IPS-18c (cell line): ENCODE measurements at regions not wholly inside any gene's neighbourhood (a gene's known extent, or its start where the extent isn't known, plus 50 kb on each side); places are given as distances from the start of the nearest gene placed in this dataset.

Experiments used
- H3K4me3 ChIP-seq: 2 replicates; pipeline ENCODE4 v1.7.0; 2013; ENCODE audit warnings: low read depth, mild to moderate bottlenecking, low read length, moderate library complexity; ENCODE audit not compliant: insufficient read depth
- H3K9me3 ChIP-seq: one replicate; pipeline ENCODE4 v1.6.1; 2013; ENCODE audit warnings: mild to moderate bottlenecking, low read length, moderate library complexity; ENCODE audit not compliant: control insufficient read depth, insufficient read depth

GRCh38 chr16:49000594-49000993 is 281.0 kb downstream of the CBLN1 start:
- Histone ChIP-seq H3K4me3 (no peak overlapping the region), H3K9me3 (no peaks in the 10 kb centered on the region)

GRCh38 chr16:48999508-48999907 is 282.1 kb downstream of the CBLN1 start:
- Histone ChIP-seq H3K9me3 (no peaks in the 10 kb centered on the region), H3K4me3 (no peak overlapping the region)

- Histone ChIP-seq H3K4me3 (no peak overlapping the region), H3K9me3 (no peaks in the 10 kb centered on the region)
Measured at GRCh38 chr16:48999044-48999443, 282.6 kb downstream of the CBLN1 start.

GRCh38 chr16:48997946-48998345 is 283.7 kb downstream of the CBLN1 start:
- Histone ChIP-seq H3K9me3 (no peaks in the 10 kb centered on the region), H3K4me3 (no peak overlapping the region; the same call in 1 of the 2 replicates)

GRCh38 chr16:48997081-48997615 is 284.5 kb downstream of the CBLN1 start:
- Histone ChIP-seq H3K9me3 (no peaks in the 10 kb centered on the region), H3K4me3 (no peak overlapping the region)

- no peak overlapping the region for H3K4me3 ChIP-seq
- no peaks in the 10 kb centered on the region for H3K9me3 ChIP-seq
Measured at GRCh38 chr16:48978501-48978900, 303.1 kb downstream of the CBLN1 start.

- H3K9me3 ChIP-seq, result no peaks in the 10 kb centered on the region
- no peak overlapping the region for H3K4me3 ChIP-seq
Measured at GRCh38 chr16:48972236-48972635, 309.4 kb downstream of the CBLN1 start.

GRCh38 chr16:48971571-48972077 is 310.0 kb downstream of the CBLN1 start:
- no peaks in the 10 kb centered on the region for H3K9me3 ChIP-seq

GRCh38 chr16:48970216-48970615 is 311.4 kb downstream of the CBLN1 start:
- no peaks in the 10 kb centered on the region for H3K9me3 ChIP-seq

More at GRCh38 chr16:48971571-48972077, 310.0 kb downstream of the CBLN1 start:
- no peak overlapping the region for H3K4me3 ChIP-seq

GRCh38 chr16:48969611-48970010 is 312.0 kb downstream of the CBLN1 start:
- no peaks in the 10 kb centered on the region for H3K9me3 ChIP-seq
- no peak overlapping the region for H3K4me3 ChIP-seq

More at GRCh38 chr16:48970216-48970615, 311.4 kb downstream of the CBLN1 start:
- no peak overlapping the region for H3K4me3 ChIP-seq

- H3K4me3 ChIP-seq, result no peak overlapping the region
- peaks cover 5% of the 10 kb centered on the region for H3K9me3 ChIP-seq
Measured at GRCh38 chr16:48965386-48965785, 316.3 kb downstream of the CBLN1 start.

- peaks cover 5% of the 10 kb centered on the region for H3K9me3 ChIP-seq
- no peak overlapping the region for H3K4me3 ChIP-seq
Measured at GRCh38 chr16:48963901-48964615, 317.6 kb downstream of the CBLN1 start.

- no peak overlapping the region for H3K4me3 ChIP-seq
- H3K9me3 ChIP-seq, result peaks cover 5% of the 10 kb centered on the region
Measured at GRCh38 chr16:48963306-48963705, 318.3 kb downstream of the CBLN1 start.

GRCh38 chr16:48961546-48961945 is 320.1 kb downstream of the CBLN1 start:
- H3K4me3 ChIP-seq, result no peak overlapping the region

GRCh38 chr16:48960830-48961229 is 320.8 kb downstream of the CBLN1 start:
- H3K9me3 ChIP-seq, result peaks cover 5% of the 10 kb centered on the region
- H3K4me3 ChIP-seq, result no peak overlapping the region

More at GRCh38 chr16:48961546-48961945, 320.1 kb downstream of the CBLN1 start:
- H3K9me3 ChIP-seq, result peaks cover 5% of the 10 kb centered on the region

- H3K4me3 ChIP-seq, result no peak overlapping the region
- peaks cover 5% of the 10 kb centered on the region for H3K9me3 ChIP-seq
Measured at GRCh38 chr16:48959747-48960146, 321.9 kb downstream of the CBLN1 start.

GRCh38 chr16:48959204-48959603 is 322.4 kb downstream of the CBLN1 start:
- H3K9me3 ChIP-seq, result peaks cover 5% of the 10 kb centered on the region

GRCh38 chr16:48958681-48959080 is 323.0 kb downstream of the CBLN1 start:
- H3K9me3 ChIP-seq, result peaks cover 5% of the 10 kb centered on the region

More at GRCh38 chr16:48959204-48959603, 322.4 kb downstream of the CBLN1 start:
- H3K4me3 ChIP-seq, result no peak overlapping the region

More at GRCh38 chr16:48958681-48959080, 323.0 kb downstream of the CBLN1 start:
- H3K4me3 ChIP-seq, result no peak overlapping the region
